Activated CD4-positive, alpha-beta T cell treated with anti-CD3 and anti-CD28 coated beads for 4 hours (primary cell): ENCODE measurements at regions not wholly inside any gene's neighbourhood (a gene's known extent, or its start where the extent isn't known, plus 50 kb on each side); places are given as distances from the start of the nearest gene placed in this dataset.
A peak's percentile ranks its signal among the peaks of the same experiment; 100 is the strongest.
"Not testable (repeated sequence)": the region's sequence is repeated elsewhere in the genome, so short reads cannot be mapped to it uniquely, and the experiment has no call there.

Experiments
- DNase-seq, 2 donors: peaks; one replicate each; pipeline ENCODE4 v3.0.0-alpha.2; 2020

- no peak for DNase-seq
These were observed 69.8 kb upstream of the SLC4A7 start for GRCh38 chr3:27553886-27554540.

DNA sequence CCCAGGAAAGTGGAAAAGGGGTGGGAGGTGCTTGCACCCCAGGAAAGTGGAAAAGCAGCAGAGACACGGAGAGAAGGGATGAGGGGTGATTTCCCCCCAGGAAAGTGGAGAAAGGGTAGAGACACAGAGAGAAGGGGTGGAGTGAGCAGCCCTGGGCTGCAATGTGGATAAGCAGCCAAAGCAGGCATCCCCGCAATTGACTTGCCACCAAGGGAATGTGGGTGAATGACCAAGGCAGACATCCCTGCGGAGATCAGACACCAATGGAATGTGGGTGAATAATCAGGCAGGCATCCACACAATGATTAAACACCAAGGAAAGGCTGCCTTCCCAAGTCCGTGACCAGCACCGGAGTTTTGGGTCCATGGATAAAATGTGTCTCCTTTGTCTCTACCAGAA, 68.5 kb upstream of the SLC4A7 start:
- DNase-seq, result not testable (repeated sequence)

GRCh38 chr3:27551413-27551812, 67.2 kb upstream of the SLC4A7 start:
- DNase-seq, result not testable (repeated sequence)

- no peak for DNase-seq
These were observed 60.9 kb upstream of the SLC4A7 start for GRCh38 chr3:27545061-27545460.

DNA sequence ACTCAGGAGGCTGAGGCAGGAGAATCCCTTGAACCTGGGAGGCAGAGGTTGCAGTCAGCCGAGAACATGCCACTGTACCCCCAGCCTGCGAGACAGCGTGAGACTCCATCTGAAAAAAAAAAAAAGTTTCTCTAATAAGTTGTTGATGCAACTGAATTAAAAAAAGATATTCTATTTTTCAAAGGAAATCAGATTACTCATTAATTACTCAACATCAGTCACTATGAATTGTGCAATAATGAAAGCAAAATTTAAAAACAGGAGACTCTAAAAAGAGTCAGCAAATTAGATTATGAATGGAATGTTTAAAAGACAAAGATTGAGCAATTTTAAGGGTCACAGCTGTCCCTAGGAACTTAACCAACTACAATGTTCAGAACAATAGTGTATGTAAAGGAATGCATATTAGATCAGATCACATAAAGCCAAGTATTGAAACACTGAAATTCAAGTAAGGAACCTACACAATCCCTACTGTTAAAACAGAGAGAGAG, 60.2 kb upstream of the SLC4A7 start:
- no peak for DNase-seq

DNA sequence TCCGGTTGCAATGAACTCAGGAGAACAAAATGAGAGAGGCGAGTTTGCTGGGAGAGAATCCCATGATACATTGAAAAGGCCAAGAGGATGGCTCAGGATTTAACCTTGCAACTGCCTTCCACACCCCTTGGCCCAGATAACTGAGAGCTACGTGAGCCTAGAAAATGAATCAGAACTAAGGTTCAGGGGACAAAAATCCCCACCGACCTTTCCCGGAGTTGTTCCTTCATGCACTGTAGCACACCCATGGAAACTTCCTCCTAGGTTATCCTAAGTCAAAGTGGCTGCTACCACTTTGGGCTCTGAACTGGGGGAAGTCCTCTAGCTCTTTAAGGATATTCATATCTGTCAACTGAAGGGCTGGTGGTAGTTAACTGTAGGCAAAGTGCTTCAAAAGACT, 58.3 kb upstream of the SLC4A7 start:
- no peak for DNase-seq

DNA sequence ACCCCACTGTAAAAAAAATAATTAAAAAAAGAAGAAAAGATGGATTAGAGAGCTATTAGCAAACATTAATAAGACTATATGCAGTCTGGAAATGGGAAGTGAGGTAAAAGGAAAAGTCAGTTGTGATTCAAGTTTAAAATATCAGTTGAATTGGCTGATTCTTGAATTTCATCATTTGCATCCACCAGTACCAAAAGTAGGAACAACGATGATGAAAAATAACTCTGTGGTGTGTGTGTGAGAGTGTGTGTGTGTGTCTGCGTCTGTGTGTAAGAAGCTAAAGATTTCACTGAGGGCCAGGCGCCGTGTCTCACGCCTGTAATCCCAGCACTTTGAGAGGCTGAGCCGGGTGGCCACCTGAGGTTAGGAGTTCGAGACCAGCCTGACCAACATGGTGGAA, 56.0 kb upstream of the SLC4A7 start:
- DNase-seq, result no peak

- no peak for DNase-seq
These were observed 52.3 kb upstream of the SLC4A7 start for GRCh38 chr3:27536491-27536890.

DNA sequence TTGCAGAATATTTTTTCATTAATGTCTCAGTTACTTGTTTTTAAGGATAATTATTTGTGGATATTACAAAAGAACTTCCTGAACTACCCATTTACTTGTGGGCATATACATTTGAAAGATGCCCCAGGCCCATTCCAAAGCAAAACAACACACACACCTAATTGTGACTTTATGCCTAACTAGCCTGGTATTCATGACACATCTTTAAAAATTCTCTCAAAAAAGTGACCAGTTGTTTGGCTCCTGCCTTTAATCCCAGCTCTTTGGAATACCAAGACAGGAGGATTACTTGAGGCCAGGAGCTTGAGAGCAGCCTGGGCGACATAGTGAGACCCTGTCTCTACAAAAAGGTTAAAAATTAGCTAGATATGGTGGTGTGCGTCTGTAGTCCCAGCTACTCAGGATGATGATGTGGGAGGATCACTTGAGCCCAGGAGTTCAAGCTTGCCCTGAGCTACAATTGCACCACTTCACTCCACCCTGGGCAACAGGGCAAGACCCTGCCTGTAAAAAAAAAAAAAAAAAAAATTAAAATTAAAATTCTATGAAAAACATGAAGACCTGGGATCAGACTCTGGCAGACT, 51.7 kb upstream of the SLC4A7 start:
- no peak for DNase-seq

GRCh38 chr3:27533718-27534573, 49.8 kb upstream of the SLC4A7 start:
- peak; percentile 22 to 29 for DNase-seq
